Skeletal muscle tissue (tissue), 3 donors: ENCODE measurements at regions not wholly inside any gene's neighbourhood (a gene's known extent, or its start where the extent isn't known, plus 50 kb on each side); places are given as distances from the start of the nearest gene placed in this dataset.

Source experiments
- H3K27ac ChIP-seq: one replicate; pipeline ENCODE4 v1.7.0; 2013; ENCODE audit warnings: mild to moderate bottlenecking, low read depth, low read length, inconsistent platforms
- H3K27me3 ChIP-seq, 3 donors: one replicate each; pipeline ENCODE4 v1.7.0; 2013; ENCODE audit warnings: low read length in 3 of 3; ENCODE audit not compliant: control insufficient read depth in 3 of 3, insufficient read depth in 3 of 3
- H3K36me3 ChIP-seq, 3 donors: one replicate each; pipeline ENCODE4 v1.7.0; 2013; ENCODE audit warnings: low read length in 3 of 3; ENCODE audit not compliant: control insufficient read depth in 3 of 3, insufficient read depth in 3 of 3
- H3K4me1 ChIP-seq, 3 donors: one replicate each; pipeline ENCODE4 v1.7.0; 2013; ENCODE audit warnings: low read length in 3 of 3, mild to moderate bottlenecking in 3 of 3; ENCODE audit not compliant: control insufficient read depth in 3 of 3, insufficient read depth in 3 of 3
- H3K4me3 ChIP-seq, 3 donors: one replicate each; pipeline ENCODE4 v1.7.0; 2013; ENCODE audit warnings: low read length in 3 of 3
- H3K9ac ChIP-seq, 3 donors: one replicate each; pipeline ENCODE4 v1.7.0; 2013; ENCODE audit warnings: low read length in 3 of 3, mild to moderate bottlenecking in 3 of 3, moderate library complexity in 2 of 3, low read depth in 1 of 3
- H3K9me3 ChIP-seq, 3 donors: one replicate each; pipeline ENCODE4 v1.7.0; 2013; ENCODE audit warnings: low read length in 3 of 3; ENCODE audit not compliant: control insufficient read depth in 3 of 3
- donor health status: Osteomylitis.

DNA sequence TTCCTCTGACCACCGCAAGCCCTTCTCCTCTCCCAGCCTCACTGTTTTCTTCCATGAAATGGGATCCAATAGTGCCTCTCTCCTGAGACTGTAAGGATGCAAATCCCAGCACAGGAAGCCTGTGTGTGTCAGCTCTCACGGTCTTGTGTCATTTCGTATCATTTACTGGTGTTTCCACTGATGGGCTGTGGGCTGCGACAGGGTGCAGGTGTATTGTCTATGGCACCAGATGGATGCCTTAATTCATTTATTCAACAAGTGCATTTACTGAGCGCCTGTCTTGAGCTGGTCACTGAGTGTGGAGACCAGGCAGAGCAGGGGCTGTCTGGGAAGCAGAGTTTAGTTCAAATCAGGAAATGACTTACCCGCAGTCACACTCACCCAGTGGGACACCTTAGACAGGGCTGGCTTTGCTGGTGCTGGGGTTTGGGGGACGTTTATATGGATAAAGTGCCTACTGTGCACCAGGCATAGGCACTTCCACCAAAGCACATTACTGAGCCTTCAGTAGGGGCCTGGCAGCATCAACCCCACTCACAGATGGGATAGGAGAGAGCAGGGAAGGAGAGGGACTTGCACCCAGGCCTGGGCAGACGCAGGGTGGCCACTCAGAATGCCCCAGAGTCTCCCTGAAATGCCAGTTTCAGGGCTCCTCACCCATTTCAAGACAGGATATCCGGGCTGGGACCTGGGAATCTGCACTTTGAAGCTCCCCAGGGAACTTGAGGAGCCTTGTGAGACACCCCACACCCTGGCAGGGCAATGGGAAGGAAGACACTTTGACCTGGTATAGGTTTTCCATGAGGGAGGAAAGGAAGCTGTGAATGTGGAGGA is 398.9 kb downstream of the MATN1 start:
- peaks cover 0 to 9% (median 4%) of the 10 kb centered on the region in 3 donors for H3K4me1 ChIP-seq
- no peak overlapping the region for H3K9ac ChIP-seq
- no peak overlapping the region for H3K4me3 ChIP-seq
- no peak overlapping the region for H3K27ac ChIP-seq
- no peaks in the 10 kb centered on the region for H3K9me3 ChIP-seq
- peaks cover 0 to 14% (median under 1%) of the 10 kb centered on the region in 3 donors for H3K27me3 ChIP-seq
- no peaks in the 10 kb centered on the region for H3K36me3 ChIP-seq

DNA sequence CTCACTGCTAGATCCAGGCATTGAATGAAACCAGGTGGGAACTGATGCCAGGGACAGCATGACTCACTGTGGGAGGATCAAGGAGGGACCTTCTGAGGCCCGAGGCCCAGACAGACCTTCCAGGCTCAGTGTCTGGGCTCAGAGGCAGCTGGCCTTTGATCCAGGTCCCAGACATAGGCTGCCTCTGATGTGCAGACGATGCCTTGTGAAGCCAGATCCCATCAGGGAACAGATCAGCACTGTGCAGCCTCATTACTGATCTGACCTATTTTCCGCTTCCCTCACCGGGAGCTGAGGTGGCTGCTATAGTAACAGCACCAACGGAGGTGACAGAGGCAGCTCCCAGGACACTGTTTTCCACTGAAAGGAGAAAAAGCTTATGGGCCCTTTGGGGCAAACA is 399.5 kb downstream of the MATN1 start:
- H3K36me3 ChIP-seq: no peaks in the 10 kb centered on the region
- H3K9me3 ChIP-seq: no peaks in the 10 kb centered on the region
- H3K27me3 ChIP-seq: peaks cover 0 to 14% (median 2%) of the 10 kb centered on the region in 3 donors
- peaks cover 0 to 9% (median 4%) of the 10 kb centered on the region in 3 donors for H3K4me1 ChIP-seq
- no peak overlapping the region for H3K27ac ChIP-seq
- no peak overlapping the region for H3K4me3 ChIP-seq
- no peak overlapping the region for H3K9ac ChIP-seq

GRCh38 chr1:30323352-30323751 is 400.0 kb downstream of the MATN1 start:
- Histone ChIP-seq H3K9ac (no peak overlapping the region), H3K4me1 (peaks cover 0 to 9% (median 4%) of the 10 kb centered on the region in 3 donors), H3K4me3 (no peak overlapping the region), H3K27me3 (peaks cover 0 to 14% (median 2%) of the 10 kb centered on the region in 3 donors), H3K9me3 (no peaks in the 10 kb centered on the region), H3K27ac (no peak overlapping the region), H3K36me3 (no peaks in the 10 kb centered on the region)

- no peak overlapping the region for H3K4me3 ChIP-seq
- H3K9ac ChIP-seq: no peak overlapping the region
- H3K9me3 ChIP-seq: no peaks in the 10 kb centered on the region
- peaks cover 0 to 14% (median 2%) of the 10 kb centered on the region in 3 donors for H3K27me3 ChIP-seq
- H3K27ac ChIP-seq: no peak overlapping the region
- H3K4me1 ChIP-seq: peaks cover 0 to 9% (median 4%) of the 10 kb centered on the region in 3 donors
- H3K36me3 ChIP-seq: no peaks in the 10 kb centered on the region
Observed at GRCh38 chr1:30322859-30323257, 400.5 kb downstream of the MATN1 start.

DNA sequence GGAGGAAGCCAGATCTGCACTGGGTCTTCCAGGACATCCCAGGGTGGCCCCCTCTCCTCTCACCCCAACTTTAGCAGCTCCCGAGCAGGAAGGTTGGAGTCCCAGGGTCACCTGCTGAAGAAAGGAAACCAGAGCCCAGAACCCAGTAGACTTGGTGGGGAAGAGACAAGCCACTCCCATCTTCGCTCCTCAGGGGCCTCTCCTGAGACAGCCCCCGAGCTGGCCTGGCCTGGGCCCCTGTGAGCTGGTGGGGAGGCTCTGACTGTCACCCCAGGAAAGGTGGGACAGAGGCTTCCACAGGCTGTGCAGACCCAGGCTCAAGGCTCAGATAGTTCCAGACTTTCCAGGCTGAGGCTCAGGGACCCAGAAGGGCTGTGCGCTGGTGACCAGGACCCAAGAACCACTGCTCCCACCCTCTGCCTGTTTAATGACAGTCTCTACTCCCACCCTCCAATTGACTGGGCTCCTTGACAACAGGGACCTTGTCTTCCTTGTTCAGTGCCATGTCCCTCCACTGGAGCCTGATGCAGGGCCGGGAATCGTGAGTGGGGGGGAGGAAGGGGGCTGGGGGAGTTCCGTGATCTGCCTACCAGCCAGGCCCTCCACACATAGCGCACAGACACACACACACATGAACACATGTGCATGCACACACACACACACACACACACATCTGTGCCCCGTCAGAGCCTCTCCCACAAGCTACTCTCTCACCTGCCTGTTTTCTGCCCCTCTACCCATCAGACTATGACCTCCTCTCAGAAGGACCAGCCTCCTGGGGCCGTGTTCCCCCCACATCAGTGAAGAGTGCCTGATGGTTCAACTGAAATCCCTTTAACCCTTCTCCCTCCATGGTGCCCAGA is 401.2 kb downstream of the MATN1 start:
- H3K27ac ChIP-seq: no peak overlapping the region
- no peak overlapping the region for H3K4me3 ChIP-seq
- H3K9ac ChIP-seq: no peak overlapping the region
- no peaks in the 10 kb centered on the region for H3K9me3 ChIP-seq
- H3K27me3 ChIP-seq: peaks cover 0 to 13% (median 2%) of the 10 kb centered on the region in 3 donors
- peaks cover 0 to 9% (median 4%) of the 10 kb centered on the region in 3 donors for H3K4me1 ChIP-seq
- no peaks in the 10 kb centered on the region for H3K36me3 ChIP-seq

GRCh38 chr1:30321246-30321910 is 402.0 kb downstream of the MATN1 start:
- no peak overlapping the region for H3K9ac ChIP-seq
- no peaks in the 10 kb centered on the region for H3K36me3 ChIP-seq
- H3K4me3 ChIP-seq: no peak overlapping the region
- H3K27ac ChIP-seq: no peak overlapping the region
- H3K4me1 ChIP-seq: peaks cover 0 to 9% (median 4%) of the 10 kb centered on the region in 3 donors
- peaks cover 0 to 13% (median 2%) of the 10 kb centered on the region in 3 donors for H3K27me3 ChIP-seq
- H3K9me3 ChIP-seq: peaks cover 0 to 4% (median 2%) of the 10 kb centered on the region in 3 donors

GRCh38 chr1:30320581-30320890 is 402.8 kb downstream of the MATN1 start:
- Histone ChIP-seq H3K9ac (no peak overlapping the region), H3K4me1 (peaks cover 0 to 9% (median 4%) of the 10 kb centered on the region in 3 donors), H3K9me3 (peaks cover 0 to 5% (median 4%) of the 10 kb centered on the region in 3 donors), H3K4me3 (no peak overlapping the region), H3K27me3 (peaks cover 4 to 12% (median 6%) of the 10 kb centered on the region in 3 donors), H3K27ac (no peak overlapping the region), H3K36me3 (no peaks in the 10 kb centered on the region)

DNA sequence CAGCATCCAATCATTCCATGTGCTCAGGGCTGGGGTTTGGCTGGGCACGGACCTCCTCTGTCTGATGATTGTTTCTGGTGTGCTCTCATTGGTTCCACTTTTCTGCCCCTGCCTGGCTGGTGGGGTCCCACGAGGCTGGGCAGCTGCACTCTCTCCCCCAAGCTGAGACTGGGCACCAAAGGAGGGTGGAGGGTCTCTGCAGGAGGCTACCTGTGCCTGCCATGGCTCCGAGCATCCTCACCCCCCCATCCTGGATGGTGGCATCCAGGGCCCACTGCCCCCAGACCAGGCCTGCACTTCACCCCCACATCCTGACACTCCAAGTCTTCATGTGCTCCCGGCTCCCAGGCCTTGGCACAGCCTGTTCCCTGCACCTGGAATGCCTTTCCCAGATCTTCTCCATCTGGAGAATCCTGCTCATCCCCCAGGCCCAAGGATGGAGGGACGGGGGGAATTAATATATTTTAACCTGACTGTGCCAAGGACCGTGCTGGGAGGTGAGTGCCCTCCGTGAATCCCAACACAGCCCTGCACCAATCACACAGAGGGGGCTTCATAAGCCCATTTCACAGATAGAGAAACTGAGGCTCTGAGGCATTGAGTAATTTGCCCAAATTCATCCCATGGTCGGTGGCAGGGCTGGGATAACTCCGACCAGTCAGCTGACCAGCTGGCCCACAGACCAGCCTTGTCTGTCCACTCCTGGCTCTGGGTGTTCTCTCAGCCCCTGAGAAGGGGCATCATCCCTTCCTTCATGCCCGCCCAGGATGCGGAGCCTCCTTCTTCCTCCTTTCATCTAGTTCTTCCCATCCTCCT is 403.4 kb downstream of the MATN1 start:
- Histone ChIP-seq H3K9me3 (peaks cover 0 to 5% (median 4%) of the 10 kb centered on the region in 3 donors), H3K27ac (no peak overlapping the region), H3K27me3 (peaks cover 9 to 12% (median 11%) of the 10 kb centered on the region in 3 donors), H3K36me3 (no peaks in the 10 kb centered on the region), H3K4me1 (peaks cover 0 to 9% (median 4%) of the 10 kb centered on the region in 3 donors), H3K9ac (no peak overlapping the region), H3K4me3 (no peak overlapping the region)
